Neuronal stem cell (in vitro differentiated cells): ENCODE measurements at regions not wholly inside any gene's neighbourhood (a gene's known extent, or its start where the extent isn't known, plus 50 kb on each side); places are given as distances from the start of the nearest gene placed in this dataset.

Experiments used
- DNase-seq: peaks from one replicate; pipeline ENCODE4 v3.0.0-alpha.2; 2013; ENCODE audit warnings: low spot score
- H2AFZ ChIP-seq: one replicate; pipeline ENCODE4 v1.6.1; 2013; ENCODE audit warnings: mild to moderate bottlenecking, low read length, inconsistent platforms
- H2AK5ac ChIP-seq: 2 replicates; pipeline ENCODE4 v1.6.1; 2013; ENCODE audit warnings: low read depth, mild to moderate bottlenecking, inconsistent platforms, low read length, moderate library complexity, mixed read lengths
- H2BK120ac ChIP-seq: 2 replicates; pipeline ENCODE4 v1.6.1; 2013; ENCODE audit warnings: low read depth, mild to moderate bottlenecking, inconsistent platforms, low read length, moderate library complexity, mixed read lengths
- H2BK12ac ChIP-seq: one replicate; pipeline ENCODE4 v1.6.1; 2013; ENCODE audit warnings: low read length, inconsistent platforms
- H2BK15ac ChIP-seq: 2 replicates; pipeline ENCODE4 v1.6.1; 2013; ENCODE audit warnings: mild to moderate bottlenecking, low read length, inconsistent platforms, mixed read lengths
- H2BK5ac ChIP-seq: one replicate; pipeline ENCODE4 v1.6.1; 2013; ENCODE audit warnings: inconsistent platforms, mild to moderate bottlenecking, low read length, moderate library complexity
- H3K14ac ChIP-seq: one replicate; pipeline ENCODE4 v1.6.1; 2013; ENCODE audit warnings: low read length, inconsistent platforms
- H3K18ac ChIP-seq: 2 replicates; pipeline ENCODE4 v1.6.1; 2013; ENCODE audit warnings: low read length, inconsistent platforms
- H3K23ac ChIP-seq: 2 replicates; pipeline ENCODE4 v1.6.1; 2013; ENCODE audit warnings: low read depth, mild to moderate bottlenecking, mixed read lengths, low read length, inconsistent platforms; ENCODE audit not compliant: poor library complexity
- H3K27ac ChIP-seq: replicated peaks from 3 replicates; pipeline ENCODE4 v1.5.1; 2013; ENCODE audit warnings: low read length, inconsistent platforms
- H3K27me3 ChIP-seq, 3 experiments: 2 replicates each; pipeline ENCODE4 v1.6.1; 2013; ENCODE audit warnings: low read length in 3 of 3, mild to moderate bottlenecking in 2 of 3, inconsistent platforms in 1 of 3, low read depth in 1 of 3, mixed read lengths in 1 of 3, moderate library complexity in 1 of 3; ENCODE audit not compliant: control insufficient read depth in 3 of 3, insufficient read depth in 3 of 3
- H3K36me3 ChIP-seq, 2 donors: replicated peaks in 1 of 2; 2 replicates each; pipeline ENCODE4 v1.6.1; 2013; ENCODE audit warnings: low read length in 2 of 2; ENCODE audit not compliant: control insufficient read depth in 2 of 2, insufficient read depth in 2 of 2
- H3K4ac ChIP-seq: 2 replicates; pipeline ENCODE4 v1.6.1; 2013; ENCODE audit warnings: inconsistent platforms, mild to moderate bottlenecking, low read length, moderate library complexity
- H3K4me1 ChIP-seq, 2 donors: 1 replicate in 1 of 2; 2 replicates in 1 of 2; pipeline ENCODE4 v1.6.1; 2013; ENCODE audit warnings: low read length in 2 of 2, low read depth in 1 of 2; ENCODE audit not compliant: control insufficient read depth in 2 of 2, insufficient read depth in 1 of 2
- H3K4me2 ChIP-seq: one replicate; pipeline ENCODE4 v1.6.1; 2013; ENCODE audit warnings: mild to moderate bottlenecking, low read length, inconsistent platforms; ENCODE audit not compliant: insufficient read depth, poor library complexity, severe bottlenecking
- H3K4me3 ChIP-seq, 2 donors: 2 replicates each; pipeline ENCODE4 v1.5.1; 2013; ENCODE audit warnings: low read length in 2 of 2, mild to moderate bottlenecking in 2 of 2, inconsistent platforms in 1 of 2, moderate library complexity in 1 of 2
- H3K79me1 ChIP-seq: one replicate; pipeline ENCODE4 v1.6.1; 2013; ENCODE audit warnings: low read depth, mild to moderate bottlenecking, inconsistent platforms, low read length, moderate library complexity
- H3K9ac ChIP-seq: one replicate; pipeline ENCODE4 v1.6.1; 2013; ENCODE audit warnings: mild to moderate bottlenecking, low read depth, low read length, inconsistent platforms; ENCODE audit not compliant: poor library complexity
- H3K9me3 ChIP-seq, 2 donors: replicated peaks in 1 of 2; 2 replicates each; pipeline versions ENCODE3 to v1.6.1; 2013; ENCODE audit warnings: low read length in 2 of 2, mild to moderate bottlenecking in 2 of 2, inconsistent platforms in 1 of 2, low read depth in 1 of 2, mixed read lengths in 1 of 2, moderate library complexity in 1 of 2; ENCODE audit not compliant: control insufficient read depth in 2 of 2, insufficient read depth in 1 of 2
- H4K8ac ChIP-seq: one replicate; pipeline ENCODE4 v1.6.1; 2013; ENCODE audit warnings: low read depth, mild to moderate bottlenecking, inconsistent platforms, low read length, moderate library complexity
- H4K91ac ChIP-seq: one replicate; pipeline ENCODE4 v1.6.1; 2013; ENCODE audit warnings: low read length, low read depth, mild to moderate bottlenecking, inconsistent platforms; ENCODE audit not compliant: poor library complexity
- WGBS, 2 donors: extraction: QIAGEN DNeasy Blood & Tissue Kit; methylation state at CpG; one replicate each; pipeline ENCODE4 v1.1.7; 2013; ENCODE audit warnings: missing lambda C conversion rate in 2 of 2, mixed read lengths in 1 of 2; ENCODE audit not compliant: insufficient read length in 2 of 2, insufficient replicate concordance in 1 of 2; ENCODE audit errors: extremely low coverage in 2 of 2; 5-methylcytosine and 5-hydroxymethylcytosine counted together

DNA sequence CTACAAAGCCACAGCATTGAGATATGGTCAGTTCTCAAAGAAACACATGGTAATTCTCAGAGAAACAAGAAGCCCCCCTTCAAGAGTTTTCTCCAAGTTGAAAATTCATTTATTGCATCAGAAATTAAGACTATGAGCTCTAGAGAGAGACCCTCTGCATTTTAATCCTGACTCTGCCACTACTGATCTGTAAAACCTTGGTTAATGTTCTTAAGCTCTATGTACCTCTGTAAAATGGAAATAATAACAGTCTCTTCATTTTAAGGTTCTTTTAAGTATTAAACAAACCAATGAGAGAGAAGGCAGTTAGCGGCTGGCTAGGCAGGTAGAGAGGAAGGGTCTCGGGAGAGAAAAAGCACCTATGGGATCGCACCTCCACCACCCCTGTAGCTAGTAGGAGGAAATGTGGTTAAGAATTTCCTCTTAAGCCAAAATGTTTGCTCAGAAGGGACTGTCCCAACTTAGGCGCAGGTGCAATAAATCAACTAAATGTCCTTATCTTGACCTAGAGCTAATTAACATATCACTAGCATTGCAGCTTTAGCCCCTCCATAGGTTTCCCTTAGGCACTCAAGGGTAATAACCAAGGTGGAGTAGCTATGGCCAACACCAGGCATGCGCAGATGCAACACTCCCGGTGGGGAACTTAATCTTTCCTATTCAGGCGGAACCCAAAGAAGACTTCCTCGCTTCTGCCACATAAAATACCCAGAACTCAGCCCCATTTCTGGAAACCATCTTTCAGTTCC lies 1685.4 kb downstream of the MRPL39 start:
- no peak overlapping the region for H4K91ac ChIP-seq
- H3K4me2 ChIP-seq = no peak overlapping the region
- no peak overlapping the region for H3K4ac ChIP-seq
- H2AK5ac ChIP-seq = no peak overlapping the region
- H3K27ac ChIP-seq = no peak overlapping the region
- H3K27me3 ChIP-seq = no peaks in the 10 kb centered on the region
- no peak overlapping the region for H3K9ac ChIP-seq
- H3K79me1 ChIP-seq = no peaks in the 10 kb centered on the region
- H3K4me1 ChIP-seq = no peaks in the 10 kb centered on the region
- H3K18ac ChIP-seq = no peak overlapping the region
- H3K4me3 ChIP-seq = no peak overlapping the region
- no peak overlapping the region for H3K14ac ChIP-seq
- no peak overlapping the region for H2BK12ac ChIP-seq
- WGBS, 2 donors = no CpG with 5 or more reads among the region's 8 CpGs
- no peak overlapping the region for H2BK5ac ChIP-seq
- no peak for DNase-seq
- H3K9me3 ChIP-seq = no peaks in the 10 kb centered on the region
- H2BK120ac ChIP-seq = no peak overlapping the region
- no peak overlapping the region for H2BK15ac ChIP-seq
- no peak overlapping the region for H2AFZ ChIP-seq
- H3K36me3 ChIP-seq = no peaks in the 10 kb centered on the region
- no peak overlapping the region for H3K23ac ChIP-seq
- H4K8ac ChIP-seq = no peak overlapping the region

DNA sequence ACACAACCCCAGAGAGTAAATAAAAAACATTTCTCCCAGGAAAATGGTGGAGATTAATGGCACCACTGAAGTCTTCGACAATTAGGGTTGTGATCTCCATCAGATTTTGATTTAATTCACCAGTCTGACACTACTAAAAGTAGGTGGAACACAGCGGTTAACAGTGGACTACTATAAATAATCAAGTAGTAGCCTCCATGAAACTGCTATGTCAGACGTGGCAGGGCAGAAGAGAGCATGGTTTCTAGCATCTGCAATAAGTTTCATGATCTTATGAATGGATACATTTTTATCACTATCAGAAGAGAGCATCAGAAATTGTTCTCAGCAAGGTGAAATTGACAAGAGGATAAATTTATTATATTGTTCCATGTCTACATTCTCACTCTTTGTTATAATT lies 1706.6 kb downstream of the MRPL39 start:
- no CpG with 5 or more reads among the region's 3 CpGs for WGBS, 2 donors
- no peak overlapping the region for H2AFZ ChIP-seq
- H2BK12ac ChIP-seq = no peak overlapping the region
- H3K79me1 ChIP-seq = no peaks in the 10 kb centered on the region
- no peaks in the 10 kb centered on the region for H3K4me1 ChIP-seq
- no peak for DNase-seq
- no peak overlapping the region for H4K91ac ChIP-seq
- no peak overlapping the region for H3K14ac ChIP-seq
- no peak overlapping the region for H4K8ac ChIP-seq
- no peak overlapping the region for H2BK120ac ChIP-seq
- H3K4me2 ChIP-seq = no peak overlapping the region
- H2AK5ac ChIP-seq = no peak overlapping the region
- no peak overlapping the region for H3K9ac ChIP-seq
- no peak overlapping the region for H2BK15ac ChIP-seq
- H3K4me3 ChIP-seq = no peak overlapping the region
- H3K4ac ChIP-seq = no peak overlapping the region
- H3K18ac ChIP-seq = no peak overlapping the region
- peaks cover 0 to 2% of the 10 kb centered on the region in 2 donors for H3K9me3 ChIP-seq
- H3K27ac ChIP-seq = no peak overlapping the region
- H2BK5ac ChIP-seq = no peak overlapping the region
- H3K27me3 ChIP-seq = no peaks in the 10 kb centered on the region
- H3K23ac ChIP-seq = no peak overlapping the region
- H3K36me3 ChIP-seq = no peaks in the 10 kb centered on the region

DNA sequence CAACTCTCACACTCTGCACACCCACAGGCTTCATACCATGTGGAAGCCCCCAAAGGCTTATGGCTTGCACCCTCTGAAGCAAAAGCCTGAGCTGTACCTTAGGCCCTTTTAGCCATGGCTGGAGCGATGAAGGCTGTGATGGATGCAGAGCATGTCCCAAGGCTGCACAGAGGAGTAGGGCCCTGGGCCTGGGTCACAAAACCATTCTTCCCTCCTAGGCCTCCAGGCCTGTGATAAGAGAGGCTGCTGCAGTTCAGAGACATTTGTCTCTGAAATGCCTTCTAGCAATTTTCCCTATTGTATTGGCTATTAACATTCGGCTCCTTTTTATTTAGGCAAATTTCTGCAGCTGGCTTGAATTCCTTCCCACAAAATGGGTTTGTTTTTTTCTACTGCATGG lies 1707.7 kb downstream of the MRPL39 start:
- H3K9me3 ChIP-seq = peaks cover 0 to 2% of the 10 kb centered on the region in 2 donors
- no peak overlapping the region for H2AFZ ChIP-seq
- no peak overlapping the region for H4K91ac ChIP-seq
- no peak for DNase-seq
- H2BK12ac ChIP-seq = no peak overlapping the region
- H3K9ac ChIP-seq = no peak overlapping the region
- no peak overlapping the region for H3K4me2 ChIP-seq
- no peak overlapping the region for H3K23ac ChIP-seq
- no peak overlapping the region for H2AK5ac ChIP-seq
- no peak overlapping the region for H2BK5ac ChIP-seq
- no peaks in the 10 kb centered on the region for H3K36me3 ChIP-seq
- no peaks in the 10 kb centered on the region for H3K4me1 ChIP-seq
- H3K27ac ChIP-seq = no peak overlapping the region
- H2BK15ac ChIP-seq = no peak overlapping the region
- H3K14ac ChIP-seq = no peak overlapping the region
- no peak overlapping the region for H2BK120ac ChIP-seq
- no CpG with 5 or more reads among the region's 2 CpGs for WGBS, 2 donors
- H3K79me1 ChIP-seq = no peaks in the 10 kb centered on the region
- no peak overlapping the region for H4K8ac ChIP-seq
- H3K18ac ChIP-seq = no peak overlapping the region
- no peaks in the 10 kb centered on the region for H3K27me3 ChIP-seq
- H3K4me3 ChIP-seq = no peak overlapping the region
- H3K4ac ChIP-seq = no peak overlapping the region

DNA sequence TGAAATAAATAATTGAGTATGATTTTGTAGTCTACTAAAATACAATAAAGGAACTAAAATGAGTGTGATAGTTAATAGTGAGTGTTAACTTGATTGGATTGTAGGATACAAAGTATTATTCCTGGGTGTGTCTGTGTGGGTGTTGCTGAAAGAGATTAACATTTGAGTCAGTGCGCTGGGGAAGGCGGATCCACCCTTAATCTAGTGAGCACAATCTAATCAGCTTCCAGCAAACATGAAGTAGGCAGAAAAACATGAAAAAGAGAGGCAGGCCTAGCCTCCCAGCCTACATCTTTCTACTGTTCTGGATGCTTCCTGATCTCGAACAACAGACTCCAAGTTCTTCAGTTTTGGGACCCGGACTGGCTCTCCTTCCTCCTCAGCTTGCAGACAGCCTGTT lies 1716.6 kb downstream of the MRPL39 start:
- H3K4ac ChIP-seq = no peak overlapping the region
- H3K9me3 ChIP-seq = no peaks in the 10 kb centered on the region
- H3K9ac ChIP-seq = no peak overlapping the region
- H3K27me3 ChIP-seq = no peaks in the 10 kb centered on the region
- H2AFZ ChIP-seq = no peak overlapping the region
- H3K23ac ChIP-seq = no peak overlapping the region
- no peak for DNase-seq
- H3K14ac ChIP-seq = no peak overlapping the region
- no peaks in the 10 kb centered on the region for H3K36me3 ChIP-seq
- no CpG with 5 or more reads among the region's 4 CpGs for WGBS, 2 donors
- H4K8ac ChIP-seq = no peak overlapping the region
- no peak overlapping the region for H2BK15ac ChIP-seq
- no peak overlapping the region for H3K4me2 ChIP-seq
- H3K4me1 ChIP-seq = no peaks in the 10 kb centered on the region
- no peak overlapping the region for H2BK5ac ChIP-seq
- no peaks in the 10 kb centered on the region for H3K79me1 ChIP-seq
- no peak overlapping the region for H3K18ac ChIP-seq
- no peak overlapping the region for H3K27ac ChIP-seq
- no peak overlapping the region for H2BK12ac ChIP-seq
- no peak overlapping the region for H2AK5ac ChIP-seq
- H2BK120ac ChIP-seq = no peak overlapping the region
- no peak overlapping the region for H4K91ac ChIP-seq
- H3K4me3 ChIP-seq = no peak overlapping the region
